Naive thymus-derived CD8-positive, alpha-beta T cell (primary cell): ENCODE measurements at regions not wholly inside any gene's neighbourhood (a gene's known extent, or its start where the extent isn't known, plus 50 kb on each side); places are given as distances from the start of the nearest gene placed in this dataset.
A peak's percentile ranks its signal among the peaks of the same experiment; 100 is the strongest.

Source experiments
- ATAC-seq, 2 donors: fragments of 150-1000 bp; cut with Tn5 transposase in 1 of 2; sonication (Bioruptor Pico), chemical (Tn5 transposase) in 1 of 2; 1 replicate in 1 of 2; 2 replicates in 1 of 2; pipeline ENCODE4 v1.10.0; 2021; ENCODE audit warnings: mild to moderate bottlenecking in 2 of 2, moderate library complexity in 2 of 2
- POLR2A ChIA-PET: fragments of 350-600 bp; sonication (Branson Sonifier 250); formaldehyde crosslinking; loops from one replicate; lab custom pipeline; 2021; ENCODE audit warnings: antibody characterized with exemption; lab: Charles Lee
- DNase-seq, 10 donors: peaks; one replicate each; pipeline versions ENCODE4 v3.0.0 to v3.0.0-alpha.2; 2020 to 2022
- H3K27ac Mint-ChIP-seq, 10 donors: one replicate each; pipeline ENCODE4 v1.8.0; 2020 to 2022; ENCODE audit warnings: mild to moderate bottlenecking in 10 of 10, mixed read lengths in 10 of 10, moderate library complexity in 4 of 10, inconsistent platforms in 1 of 10
- H3K27me3 Mint-ChIP-seq, 5 donors: one replicate each; pipeline ENCODE4 v1.8.0; 2021 to 2022; ENCODE audit warnings: mixed read lengths in 5 of 5
- H3K36me3 Mint-ChIP-seq, 3 donors: one replicate each; pipeline ENCODE4 v1.8.0; 2020 to 2022; ENCODE audit warnings: mixed read lengths in 3 of 3, mild to moderate bottlenecking in 2 of 3, inconsistent platforms in 1 of 3
- H3K4me1 Mint-ChIP-seq, 4 donors: one replicate each; pipeline ENCODE4 v1.8.0; 2021 to 2022; ENCODE audit warnings: mixed read lengths in 4 of 4
- H3K4me3 Mint-ChIP-seq, 10 donors: one replicate each; pipeline ENCODE4 v1.8.0; 2020 to 2022; ENCODE audit warnings: mild to moderate bottlenecking in 10 of 10, mixed read lengths in 10 of 10, moderate library complexity in 6 of 10, inconsistent platforms in 1 of 10
- H3K9me3 Mint-ChIP-seq, 9 donors: one replicate each; pipeline ENCODE4 v1.8.0; 2020 to 2022; ENCODE audit warnings: mixed read lengths in 9 of 9, mild to moderate bottlenecking in 3 of 9, inconsistent platforms in 1 of 9, moderate library complexity in 1 of 9

GRCh38 chr4:13202701-13203100 lies 281.4 kb downstream of the RAB28 start:
- ATAC-seq = no peak
- POLR2A ChIA-PET = no interaction called here
- no peak for DNase-seq

GRCh38 chr4:13201241-13201640 lies 282.9 kb downstream of the RAB28 start:
- Mint-ChIP-seq H3K4me1 (no peaks in the 10 kb centered on the region), H3K4me3 (no peak overlapping the region), H3K36me3 (peaks cover 0 to 13% (median 8%) of the 10 kb centered on the region in 3 donors), H3K27me3 (no peaks in the 10 kb centered on the region), H3K27ac (no peak overlapping the region), H3K9me3 (peaks cover 0 to under 1% (median 0%) of the 10 kb centered on the region in 9 donors)
- DNase-seq (no peak), ATAC-seq (no peak)
- POLR2A ChIA-PET = no interaction called here

More at GRCh38 chr4:13202701-13203100, 281.4 kb downstream of the RAB28 start:
- Mint-ChIP-seq H3K27ac (no peak overlapping the region), H3K9me3 (no peaks in the 10 kb centered on the region), H3K27me3 (no peaks in the 10 kb centered on the region), H3K36me3 (peaks cover 0 to 13% (median 8%) of the 10 kb centered on the region in 3 donors), H3K4me1 (no peaks in the 10 kb centered on the region), H3K4me3 (no peak overlapping the region)

DNA sequence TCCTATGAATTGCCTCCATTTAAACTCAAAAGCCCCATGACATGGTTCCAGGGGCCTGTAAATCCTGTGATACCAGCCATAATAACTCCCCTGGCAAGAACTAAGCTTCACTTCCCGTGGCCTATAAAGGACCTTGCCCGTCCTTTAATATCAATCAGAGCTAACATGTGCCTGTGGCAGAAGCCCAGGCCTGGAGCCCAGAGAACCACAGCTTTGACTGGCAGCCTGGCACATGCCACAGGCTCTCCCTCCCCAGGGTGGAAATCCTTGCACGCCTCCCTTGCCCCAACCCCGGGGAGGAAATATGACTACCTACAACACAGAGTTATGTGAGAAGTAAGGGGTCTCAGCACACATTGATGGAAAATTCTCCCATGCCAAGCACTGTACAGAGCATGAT lies 287.4 kb downstream of the RAB28 start:
- H3K9me3 Mint-ChIP-seq = peaks cover 0 to 17% (median 4%) of the 10 kb centered on the region in 9 donors
- no peak overlapping the region for H3K4me3 Mint-ChIP-seq
- POLR2A ChIA-PET = interaction anchor here (0.7 kb wide), 1 partner anchor 29 kb away, joined by 3 read pairs; no protein-coding TSS in a partner anchor
- peaks cover 0 to 3% (median 0%) of the 10 kb centered on the region in 4 donors for H3K4me1 Mint-ChIP-seq
- DNase-seq (no peak), ATAC-seq (no peak)
- peaks cover 4 to 23% (median 14%) of the 10 kb centered on the region in 3 donors for H3K36me3 Mint-ChIP-seq
- H3K27me3 Mint-ChIP-seq = no peaks in the 10 kb centered on the region
- H3K27ac Mint-ChIP-seq = no peak overlapping the region

GRCh38 chr4:13193662-13194061 lies 290.5 kb downstream of the RAB28 start:
- Mint-ChIP-seq H3K27ac (no peak overlapping the region), H3K4me1 (peaks cover 0 to 3% (median 0%) of the 10 kb centered on the region in 4 donors), H3K36me3 (peaks cover 0 to 26% (median 14%) of the 10 kb centered on the region in 3 donors), H3K4me3 (no peak overlapping the region), H3K9me3 (peaks cover 0 to 17% (median 4%) of the 10 kb centered on the region in 9 donors), H3K27me3 (no peaks in the 10 kb centered on the region)
- POLR2A ChIA-PET = no interaction called here
- DNase-seq = no peak
- no peak for ATAC-seq

DNA sequence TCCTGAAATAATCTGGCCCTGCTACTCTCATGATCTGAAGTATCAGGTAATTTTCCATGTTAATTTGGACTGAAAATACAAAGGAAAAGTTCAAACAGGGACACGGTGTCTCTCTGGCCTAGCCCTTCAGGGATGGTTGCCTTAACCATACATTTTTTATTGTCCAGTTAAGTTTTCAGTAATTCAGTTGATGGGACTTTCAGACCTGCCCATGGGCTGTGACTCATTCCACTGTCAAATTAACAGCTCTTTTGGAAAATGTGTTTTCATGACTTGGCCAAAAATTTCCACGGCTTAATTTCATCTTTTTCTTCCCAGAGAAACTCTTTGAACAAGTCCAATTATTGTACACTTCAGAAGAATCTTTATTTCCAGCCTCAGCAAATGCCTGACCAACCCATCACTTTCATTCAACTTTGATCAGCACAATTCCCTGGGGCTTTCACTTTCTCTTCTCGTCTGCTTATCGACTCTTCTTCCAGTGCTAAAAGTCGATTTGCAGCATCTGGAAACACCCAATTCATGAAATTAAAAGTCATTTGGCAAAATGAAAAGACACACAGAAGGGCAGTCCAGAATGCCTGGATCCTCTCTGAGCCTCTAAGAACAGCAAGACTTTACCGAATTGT lies 293.9 kb downstream of the RAB28 start:
- no peak for DNase-seq
- Mint-ChIP-seq H3K27ac (no peak overlapping the region), H3K36me3 (peaks cover 3 to 34% (median 19%) of the 10 kb centered on the region in 3 donors), H3K4me1 (no peaks in the 10 kb centered on the region), H3K9me3 (peaks cover 0 to 21% (median 4%) of the 10 kb centered on the region in 9 donors), H3K27me3 (peaks cover 0 to 5% (median 0%) of the 10 kb centered on the region in 5 donors), H3K4me3 (no peak overlapping the region)
- POLR2A ChIA-PET = no interaction called here
- no peak for ATAC-seq

DNA sequence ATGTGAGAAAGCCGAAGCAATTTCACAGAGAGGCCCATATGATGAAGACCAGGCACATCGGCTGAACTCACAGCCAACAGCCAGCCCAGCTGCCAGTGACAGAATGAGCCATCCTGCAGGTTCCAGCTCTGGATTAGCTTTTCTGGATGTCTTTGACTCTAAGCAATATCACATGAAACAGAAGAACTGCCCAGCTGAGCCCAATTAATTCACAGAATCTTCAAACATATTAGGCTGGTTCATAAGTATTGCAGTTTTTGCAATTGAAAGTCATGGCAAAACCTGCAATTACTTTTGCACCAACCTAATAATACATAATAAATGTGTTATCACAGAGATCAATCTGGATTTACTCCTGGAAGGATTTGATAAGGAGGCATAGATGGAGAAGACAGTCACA lies 299.9 kb downstream of the RAB28 start:
- peak overlapping the region in 1 of 10 donors; percentile 20 for H3K27ac Mint-ChIP-seq
- peaks cover 0 to 18% (median 3%) of the 10 kb centered on the region in 9 donors for H3K9me3 Mint-ChIP-seq
- DNase-seq = no peak
- ATAC-seq = no peak
- no peaks in the 10 kb centered on the region for H3K4me1 Mint-ChIP-seq
- peaks cover 0 to 5% (median 0%) of the 10 kb centered on the region in 5 donors for H3K27me3 Mint-ChIP-seq
- no peak overlapping the region for H3K4me3 Mint-ChIP-seq
- POLR2A ChIA-PET = no interaction called here
- H3K36me3 Mint-ChIP-seq = peaks cover 3 to 17% (median 13%) of the 10 kb centered on the region in 3 donors

GRCh38 chr4:13182133-13182532 lies 302.0 kb downstream of the RAB28 start:
- H3K4me3 Mint-ChIP-seq = no peak overlapping the region
- H3K27ac Mint-ChIP-seq = no peak overlapping the region
- DNase-seq (no peak), ATAC-seq (no peak)
- peaks cover 0 to 14% (median 7%) of the 10 kb centered on the region in 3 donors for H3K36me3 Mint-ChIP-seq
- peaks cover 0 to 13% (median 3%) of the 10 kb centered on the region in 9 donors for H3K9me3 Mint-ChIP-seq
- POLR2A ChIA-PET = no interaction called here
- H3K4me1 Mint-ChIP-seq = no peaks in the 10 kb centered on the region
- no peaks in the 10 kb centered on the region for H3K27me3 Mint-ChIP-seq

DNA sequence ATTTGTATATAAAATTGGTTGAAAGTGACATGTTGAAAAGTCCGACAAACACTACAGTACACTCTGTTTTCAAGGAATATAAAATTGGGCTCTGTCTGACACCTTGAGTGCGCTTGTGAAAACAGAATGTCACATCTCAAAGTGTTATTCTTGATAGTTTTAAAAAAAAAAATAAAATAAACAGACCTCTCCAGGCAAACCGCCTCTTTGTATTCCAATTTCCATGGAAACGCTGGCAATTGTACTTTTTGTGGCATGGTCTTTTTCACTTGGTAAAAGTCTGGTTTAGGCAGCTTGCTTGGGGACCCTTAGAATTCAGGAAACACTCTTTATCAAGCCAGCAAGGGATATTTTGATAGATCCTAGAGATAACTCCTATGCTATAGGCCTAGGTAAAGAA lies 302.5 kb downstream of the RAB28 start:
- Mint-ChIP-seq H3K27me3 (no peaks in the 10 kb centered on the region), H3K4me3 (no peak overlapping the region), H3K27ac (no peak overlapping the region), H3K4me1 (no peaks in the 10 kb centered on the region), H3K36me3 (peaks cover 0 to 14% (median 3%) of the 10 kb centered on the region in 3 donors), H3K9me3 (peaks cover 0 to 9% (median 3%) of the 10 kb centered on the region in 9 donors)
- DNase-seq = no peak
- ATAC-seq = no peak
- POLR2A ChIA-PET = no interaction called here

DNA sequence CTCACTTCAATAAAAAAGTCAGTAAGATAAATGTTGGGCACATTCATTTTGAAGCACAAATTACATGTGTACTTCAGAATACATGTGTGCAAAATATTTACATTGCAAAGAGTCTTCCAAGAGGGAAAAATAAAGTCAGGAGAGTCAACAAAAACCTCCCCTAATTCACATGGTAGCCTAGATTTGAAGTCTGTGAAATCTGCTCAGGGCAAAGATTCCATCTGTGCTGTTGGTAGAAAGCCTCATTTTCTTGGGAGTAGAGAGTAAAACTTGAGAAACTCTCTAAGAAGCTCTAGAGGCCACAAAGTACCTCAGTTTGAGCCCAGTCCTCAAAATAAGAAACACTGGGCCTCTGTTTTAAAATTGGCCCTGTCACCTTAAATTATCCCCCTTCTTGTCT lies 303.4 kb downstream of the RAB28 start:
- POLR2A ChIA-PET = no interaction called here
- no peak for DNase-seq
- Mint-ChIP-seq H3K36me3 (peaks cover 0 to 12% (median 0%) of the 10 kb centered on the region in 3 donors), H3K4me1 (no peaks in the 10 kb centered on the region), H3K27me3 (no peaks in the 10 kb centered on the region), H3K27ac (no peak overlapping the region), H3K4me3 (no peak overlapping the region), H3K9me3 (peaks cover 0 to 4% (median 0%) of the 10 kb centered on the region in 9 donors)
- no peak for ATAC-seq

- no peak for DNase-seq
- no peak for ATAC-seq
- Mint-ChIP-seq H3K36me3 (peaks cover 0 to 8% (median 0%) of the 10 kb centered on the region in 3 donors), H3K4me1 (no peaks in the 10 kb centered on the region), H3K27ac (no peak overlapping the region), H3K4me3 (no peak overlapping the region), H3K9me3 (no peaks in the 10 kb centered on the region), H3K27me3 (no peaks in the 10 kb centered on the region)
- POLR2A ChIA-PET = no interaction called here
Observed at GRCh38 chr4:13178621-13179020, 305.5 kb downstream of the RAB28 start.

DNA sequence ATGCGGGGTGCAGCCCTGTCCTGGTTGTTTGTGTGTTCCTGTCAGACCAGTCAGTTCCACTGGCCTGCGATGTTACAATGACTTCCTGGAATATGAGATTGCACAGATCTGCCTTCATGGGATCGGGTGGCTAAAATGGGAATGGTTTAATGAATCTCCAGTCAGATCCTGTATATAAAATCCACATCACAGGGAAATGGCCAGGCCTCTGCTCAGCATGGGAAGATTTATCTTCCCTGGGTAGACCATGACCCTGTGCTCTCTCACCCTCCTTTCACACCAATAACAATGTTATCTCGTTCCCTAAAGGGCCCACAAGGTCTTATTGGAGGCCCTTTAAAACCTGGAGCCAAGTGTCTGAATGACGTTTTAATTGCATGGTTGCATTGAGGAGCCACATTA lies 307.4 kb downstream of the RAB28 start:
- no peak for DNase-seq
- Mint-ChIP-seq H3K9me3 (no peaks in the 10 kb centered on the region), H3K36me3 (peaks cover 0 to 8% (median 0%) of the 10 kb centered on the region in 3 donors), H3K4me3 (no peak overlapping the region), H3K27me3 (no peaks in the 10 kb centered on the region), H3K27ac (no peak overlapping the region), H3K4me1 (no peaks in the 10 kb centered on the region)
- ATAC-seq = no peak
- POLR2A ChIA-PET = no interaction called here

DNA sequence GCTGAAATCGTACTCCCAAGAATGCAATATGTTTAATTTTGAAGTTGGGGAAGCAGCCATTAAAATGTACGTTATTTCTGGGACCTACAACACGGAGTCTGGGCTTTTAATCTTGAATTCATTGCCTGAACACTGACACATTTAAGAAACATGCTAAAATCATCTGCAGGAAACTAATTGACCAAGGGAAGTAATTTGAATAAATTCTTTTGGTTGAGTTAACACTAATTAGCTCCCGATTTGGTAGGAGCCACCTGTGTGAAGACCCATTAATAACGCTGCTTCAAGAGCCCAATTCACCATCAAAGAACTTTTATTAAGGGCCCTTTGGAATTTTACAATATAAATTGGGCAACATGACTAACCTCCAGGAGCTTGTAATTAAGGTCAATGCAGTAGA lies 309.2 kb downstream of the RAB28 start:
- no peaks in the 10 kb centered on the region for H3K27me3 Mint-ChIP-seq
- POLR2A ChIA-PET = no interaction called here
- peaks cover 0 to 4% (median 0%) of the 10 kb centered on the region in 3 donors for H3K36me3 Mint-ChIP-seq
- H3K27ac Mint-ChIP-seq = no peak overlapping the region
- no peak overlapping the region for H3K4me3 Mint-ChIP-seq
- H3K9me3 Mint-ChIP-seq = no peaks in the 10 kb centered on the region
- no peak for ATAC-seq
- DNase-seq = no peak
- H3K4me1 Mint-ChIP-seq = no peaks in the 10 kb centered on the region

- ATAC-seq (no peak), DNase-seq (no peak)
- no peaks in the 10 kb centered on the region for H3K36me3 Mint-ChIP-seq
- no peaks in the 10 kb centered on the region for H3K9me3 Mint-ChIP-seq
- H3K4me1 Mint-ChIP-seq = no peaks in the 10 kb centered on the region
- H3K27me3 Mint-ChIP-seq = no peaks in the 10 kb centered on the region
- no peak overlapping the region for H3K27ac Mint-ChIP-seq
- no peak overlapping the region for H3K4me3 Mint-ChIP-seq
- POLR2A ChIA-PET = no interaction called here
Observed at GRCh38 chr4:13174001-13174400, 310.1 kb downstream of the RAB28 start.
